Pancreas (tissue), 10 donors: ENCODE measurements at regions not wholly inside any gene's neighbourhood (a gene's known extent, or its start where the extent isn't known, plus 50 kb on each side); places are given as distances from the start of the nearest gene placed in this dataset.

ENCODE experiments used
- ATAC-seq, 4 donors: fragments of 200-7000 bp; cut with Tn5 transposase; one replicate each; pipeline versions ENCODE4 v1.8.0 to v1.9.1; 2020; ENCODE audit warnings: mild to moderate bottlenecking in 4 of 4, moderate library complexity in 4 of 4
- DNase-seq, 6 donors: peaks; one replicate each; pipeline ENCODE4 v3.0.0-alpha.2; 2020
- FAIRE-seq: peaks from 2 replicates; lab custom pipeline; 2012; peaks lifted over from hg19 to GRCh38; lab: Jason Lieb, UNC
- H3K27ac ChIP-seq, 4 donors: fragments of 200-600 bp; sonication (generic); 1 replicate in 3 of 4; 2 replicates in 1 of 4; pipeline versions ENCODE4 v1.5.0 to v1.8.0; 2020
- H3K27me3 ChIP-seq, 4 donors: fragments of 200-600 bp; one replicate each; pipeline ENCODE4 v1.8.0; 2021
- H3K36me3 ChIP-seq, 3 donors: fragments of 200-600 bp; sonication (generic) in 1 of 3; one replicate each; pipeline versions ENCODE4 v1.5.0 to v1.8.0; 2020 to 2021
- H3K4me1 ChIP-seq, 3 donors: fragments of 200-600 bp; one replicate each; pipeline ENCODE4 v1.8.0; 2021
- H3K4me3 ChIP-seq, 4 donors: fragments of 200-600 bp; sonication (generic) in 2 of 4; one replicate each; pipeline versions ENCODE4 v1.5.0 to v1.8.0; 2020 to 2021
- H3K9me3 ChIP-seq, 4 donors: fragments of 200-600 bp; one replicate each; pipeline ENCODE4 v1.8.0; 2021
- WGBS, 2 donors: extraction: QIAGEN DNeasy Blood & Tissue Kit; methylation state at CpG; one replicate each; pipeline ENCODE4 v1.1.7; 2013; 5-methylcytosine and 5-hydroxymethylcytosine counted together
- intact Hi-C, 3 donors: fragments of 100-400 bp; cut with DNase I; formaldehyde crosslinking; loops; one replicate each; pipeline versions ENCODE4 v1.11.1 to v1.14.2; 2022
- TF ChIP-seq, protein P1 (sequence below), 4 donors: fragments of 200-600 bp; sonication (generic) in 3 of 4; IDR thresholded peaks; one replicate each; pipeline versions ENCODE4 v1.5.0 to v1.8.0; 2021; ENCODE audit warnings: antibody characterized with exemption in 4 of 4
- donor health status: healthy with polysubstance abuse.
- donor health status: DM: no; HTN: no; CAD: no; lungs with moderate emphysema.
- donor health status: DM: no; HTN: no; CAD: no.
- donor health status: control.
- donor health status: control.
- donor health status: Bipolar disorder and iron deficiency.
- donor health status: DM: yes; HTN: yes; CAD: no.
- donor health status: DM: no; HTN: no; CAD: no.
- donor health status: DM: no; HTN: no; CAD: no.
- donor health status: DM: yes; HTN: yes; CAD: no.

DNA sequence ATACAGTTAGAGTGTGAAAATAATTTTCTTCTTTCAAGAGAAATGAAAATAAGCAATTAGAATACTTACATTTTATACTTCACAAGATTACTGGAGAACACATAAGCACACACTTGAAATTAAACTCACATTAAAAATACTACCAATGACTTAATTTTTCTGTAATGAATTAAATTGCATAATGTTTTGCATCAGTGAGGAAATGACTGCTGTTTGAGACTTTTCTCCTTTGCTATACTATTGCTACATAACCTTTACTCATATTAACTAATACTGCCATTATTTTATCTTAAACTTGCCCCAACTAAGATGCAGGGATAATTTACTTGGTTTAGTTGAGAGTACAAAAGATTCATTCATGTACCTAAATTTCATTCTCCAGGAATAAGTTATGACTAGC lies 590.9 kb downstream of the ARAP2 start:
- FAIRE-seq (no peak), ATAC-seq (no peak), DNase-seq (no peak)
- TF ChIP-seq, protein P1, sequence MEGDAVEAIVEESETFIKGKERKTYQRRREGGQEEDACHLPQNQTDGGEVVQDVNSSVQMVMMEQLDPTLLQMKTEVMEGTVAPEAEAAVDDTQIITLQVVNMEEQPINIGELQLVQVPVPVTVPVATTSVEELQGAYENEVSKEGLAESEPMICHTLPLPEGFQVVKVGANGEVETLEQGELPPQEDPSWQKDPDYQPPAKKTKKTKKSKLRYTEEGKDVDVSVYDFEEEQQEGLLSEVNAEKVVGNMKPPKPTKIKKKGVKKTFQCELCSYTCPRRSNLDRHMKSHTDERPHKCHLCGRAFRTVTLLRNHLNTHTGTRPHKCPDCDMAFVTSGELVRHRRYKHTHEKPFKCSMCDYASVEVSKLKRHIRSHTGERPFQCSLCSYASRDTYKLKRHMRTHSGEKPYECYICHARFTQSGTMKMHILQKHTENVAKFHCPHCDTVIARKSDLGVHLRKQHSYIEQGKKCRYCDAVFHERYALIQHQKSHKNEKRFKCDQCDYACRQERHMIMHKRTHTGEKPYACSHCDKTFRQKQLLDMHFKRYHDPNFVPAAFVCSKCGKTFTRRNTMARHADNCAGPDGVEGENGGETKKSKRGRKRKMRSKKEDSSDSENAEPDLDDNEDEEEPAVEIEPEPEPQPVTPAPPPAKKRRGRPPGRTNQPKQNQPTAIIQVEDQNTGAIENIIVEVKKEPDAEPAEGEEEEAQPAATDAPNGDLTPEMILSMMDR (IDR thresholded peaks at IDR 0.05), result no peak
- Histone ChIP-seq H3K27ac (no peak overlapping the region), H3K4me3 (no peak overlapping the region), H3K9me3 (no peaks in the 10 kb centered on the region), H3K36me3 (no peaks in the 10 kb centered on the region), H3K27me3 (no peaks in the 10 kb centered on the region), H3K4me1 (no peaks in the 10 kb centered on the region)
- intact Hi-C loops, result no loop called here

DNA sequence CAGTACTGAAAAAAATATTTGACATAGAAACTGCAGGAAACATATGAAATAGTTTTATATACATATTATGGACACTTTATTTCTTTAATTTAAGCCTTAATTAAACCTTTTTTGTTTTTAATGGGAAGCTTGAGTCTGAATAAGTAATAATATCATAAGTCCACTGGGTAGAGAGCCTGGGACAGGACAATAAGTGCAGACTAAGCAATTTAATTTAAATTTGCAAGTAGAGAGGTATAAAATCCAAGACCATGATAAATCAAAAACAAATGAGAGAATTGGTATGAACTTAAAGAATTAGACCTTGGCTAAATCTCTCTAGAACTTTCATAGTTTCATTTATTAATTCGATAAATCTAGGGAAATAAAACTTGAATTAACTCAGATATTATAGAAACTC lies 571.2 kb downstream of the ARAP2 start:
- no peaks in the 10 kb centered on the region for H3K4me1 ChIP-seq
- ATAC-seq, result no peak

DNA sequence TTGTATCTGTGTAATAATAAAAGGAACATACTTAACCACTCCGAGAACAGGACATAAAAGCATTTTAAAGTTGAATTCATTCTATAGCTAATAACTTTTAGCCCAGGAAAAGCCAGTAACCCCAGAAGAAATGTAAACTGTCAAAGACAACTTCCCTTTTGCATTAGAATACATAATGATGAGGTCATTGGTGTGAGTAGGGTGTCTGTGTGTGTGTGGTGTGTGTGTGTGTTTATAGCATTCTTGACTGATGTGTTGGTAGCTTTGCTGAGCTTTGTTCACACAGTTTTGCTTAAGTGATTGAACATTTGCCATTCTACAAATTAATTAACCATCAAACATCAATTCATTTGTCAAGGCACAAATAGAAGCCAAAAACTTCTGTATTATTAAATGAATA lies 559.6 kb downstream of the ARAP2 start:
- no peaks in the 10 kb centered on the region for H3K9me3 ChIP-seq
- DNase-seq, result no peak
- WGBS, 2 donors, result 67 to 74% methylated on average over 1 of the region's 1 CpG
- TF ChIP-seq, protein P1 (IDR thresholded peaks at IDR 0.05), result no peak
- no peak overlapping the region for H3K4me3 ChIP-seq
- FAIRE-seq, result no peak
- intact Hi-C loops, result no loop called here
- H3K4me1 ChIP-seq, result no peaks in the 10 kb centered on the region
- ATAC-seq, result no peak
- no peaks in the 10 kb centered on the region for H3K27me3 ChIP-seq
- no peaks in the 10 kb centered on the region for H3K36me3 ChIP-seq
- H3K27ac ChIP-seq, result no peak overlapping the region

More for the DNA sequence above, 571.2 kb downstream of the ARAP2 start:
- Histone ChIP-seq H3K9me3 (no peaks in the 10 kb centered on the region), H3K27ac (no peak overlapping the region), H3K36me3 (no peaks in the 10 kb centered on the region), H3K4me3 (no peak overlapping the region), H3K27me3 (no peaks in the 10 kb centered on the region)
- intact Hi-C loops, result no loop called here
- FAIRE-seq (no peak), DNase-seq (no peak)
- WGBS, 2 donors, result 29 to 40% methylated on average over 1 of the region's 1 CpG
- TF ChIP-seq, protein P1 (IDR thresholded peaks at IDR 0.05), result no peak

DNA sequence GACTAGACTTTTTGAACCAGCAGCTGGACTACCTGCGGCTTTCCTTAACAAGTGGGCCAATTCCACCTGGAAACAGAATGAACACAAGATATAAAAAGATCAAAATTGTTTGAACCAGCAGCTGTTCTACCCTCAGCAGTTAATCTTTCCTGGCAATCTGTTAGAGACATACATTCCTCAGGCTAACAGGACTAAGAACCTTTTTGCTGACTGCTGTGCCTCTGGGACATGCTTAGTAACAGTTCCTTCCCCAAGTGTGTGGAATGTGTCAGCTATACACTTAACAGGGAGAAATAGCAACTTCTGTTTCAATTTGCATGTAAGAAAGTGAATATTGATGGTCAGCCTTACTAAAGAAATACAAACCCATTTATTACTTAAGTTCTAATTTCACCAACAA lies 554.4 kb downstream of the ARAP2 start:
- Histone ChIP-seq H3K27me3 (no peaks in the 10 kb centered on the region), H3K9me3 (no peaks in the 10 kb centered on the region), H3K36me3 (no peaks in the 10 kb centered on the region), H3K27ac (no peak overlapping the region), H3K4me1 (no peaks in the 10 kb centered on the region), H3K4me3 (no peak overlapping the region)
- ATAC-seq, result no peak
- TF ChIP-seq, protein P1 (IDR thresholded peaks at IDR 0.05), result no peak
- 83 to 89% methylated on average over 1 of the region's 1 CpG for WGBS, 2 donors
- DNase-seq, result no peak
- no peak for FAIRE-seq
- intact Hi-C loops, result no loop called here

DNA sequence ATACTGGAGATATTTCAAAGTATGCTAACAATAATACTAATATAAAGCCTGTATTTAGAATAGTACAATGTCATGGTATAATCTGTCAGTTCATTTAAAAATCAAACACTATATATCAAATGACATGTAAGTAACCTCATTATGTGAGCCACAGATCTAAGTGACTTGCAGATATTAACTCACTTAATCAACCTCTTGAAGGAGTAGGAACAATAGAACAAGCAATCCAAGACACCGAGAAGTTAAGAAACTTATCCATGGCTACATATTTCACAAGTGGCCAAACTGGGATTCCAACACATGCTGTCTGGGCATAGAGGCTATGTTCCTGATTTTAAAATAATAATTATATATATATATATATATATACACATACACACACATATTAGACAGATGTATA lies 554.0 kb downstream of the ARAP2 start:
- no peaks in the 10 kb centered on the region for H3K27me3 ChIP-seq
- TF ChIP-seq, protein P1 (IDR thresholded peaks at IDR 0.05), result no peak
- no peak overlapping the region for H3K4me3 ChIP-seq
- intact Hi-C loops, result no loop called here
- ATAC-seq (no peak), DNase-seq (no peak), FAIRE-seq (no peak)
- H3K36me3 ChIP-seq, result no peaks in the 10 kb centered on the region
- H3K4me1 ChIP-seq, result no peaks in the 10 kb centered on the region
- no peaks in the 10 kb centered on the region for H3K9me3 ChIP-seq
- H3K27ac ChIP-seq, result no peak overlapping the region
- WGBS, 2 donors, result 61 to 63% methylated on average over 1 of the region's 1 CpG
